H9 (cell line): ENCODE measurements at regions not wholly inside any gene's neighbourhood (a gene's known extent, or its start where the extent isn't known, plus 50 kb on each side); places are given as distances from the start of the nearest gene placed in this dataset.
"Not testable (repeated sequence)": the region's sequence is repeated elsewhere in the genome, so short reads cannot be mapped to it uniquely, and the experiment has no call there.

Experiments used
- DNase-seq: peaks from one replicate; pipeline ENCODE4 v3.0.0-alpha.2; 2017
- H2AFZ ChIP-seq: one replicate; pipeline ENCODE4 v1.6.1; 2013; ENCODE audit warnings: mild to moderate bottlenecking, low read length, control low read depth, moderate library complexity
- H2AK5ac ChIP-seq: 2 replicates; pipeline ENCODE4 v1.6.1; 2013; ENCODE audit warnings: low read length, control low read depth, mixed read lengths; ENCODE audit not compliant: insufficient read length
- H2BK120ac ChIP-seq: one replicate; pipeline ENCODE4 v1.6.1; 2013; ENCODE audit warnings: low read depth, mild to moderate bottlenecking, low read length, control low read depth, inconsistent platforms; ENCODE audit not compliant: poor library complexity, severe bottlenecking
- H2BK12ac ChIP-seq: 2 replicates; pipeline ENCODE4 v1.6.1; 2013; ENCODE audit warnings: low read length, control low read depth, mixed read lengths, low read depth; ENCODE audit not compliant: insufficient read length
- H2BK15ac ChIP-seq: 2 replicates; pipeline ENCODE4 v1.6.1; 2013; ENCODE audit warnings: low read depth, low read length, control low read depth
- H2BK20ac ChIP-seq: one replicate; pipeline ENCODE4 v1.6.1; 2013; ENCODE audit warnings: low read depth, mild to moderate bottlenecking, low read length, control low read depth, inconsistent platforms; ENCODE audit not compliant: poor library complexity, severe bottlenecking
- H2BK5ac ChIP-seq: 2 replicates; pipeline ENCODE4 v1.6.1; 2013; ENCODE audit warnings: low read length, control low read depth, mixed read lengths; ENCODE audit not compliant: insufficient read length
- H3K14ac ChIP-seq: 2 replicates; pipeline ENCODE4 v1.6.1; 2013; ENCODE audit warnings: low read length, control low read depth; ENCODE audit not compliant: insufficient read depth
- H3K18ac ChIP-seq: 2 replicates; pipeline ENCODE4 v1.6.1; 2013; ENCODE audit warnings: low read depth, mild to moderate bottlenecking, mixed read lengths, low read length, control low read depth; ENCODE audit not compliant: insufficient read length
- H3K23ac ChIP-seq: 2 replicates; pipeline ENCODE4 v1.6.1; 2013; ENCODE audit warnings: low read length, control low read depth, mixed read lengths, low read depth; ENCODE audit not compliant: insufficient read length
- H3K23me2 ChIP-seq: 2 replicates; pipeline ENCODE4 v1.6.1; 2013; ENCODE audit warnings: low read depth, mild to moderate bottlenecking, mixed read lengths, low read length, control low read depth; ENCODE audit not compliant: insufficient read length, poor library complexity, severe bottlenecking
- H3K27ac ChIP-seq: 2 replicates; pipeline ENCODE4 v1.5.1; 2013; ENCODE audit warnings: low read length, control low read depth, mixed read lengths, low read depth; ENCODE audit not compliant: insufficient read length
- H3K27me3 ChIP-seq: 2 replicates; pipeline ENCODE4 v1.6.1; 2013; ENCODE audit warnings: low read length, control low read depth, inconsistent platforms; ENCODE audit not compliant: insufficient read depth
- H3K4ac ChIP-seq: 2 replicates; pipeline ENCODE4 v1.6.1; 2013; ENCODE audit warnings: low read depth, mild to moderate bottlenecking, control low read depth, inconsistent platforms, low read length, moderate library complexity
- H3K4me1 ChIP-seq: 2 replicates; pipeline ENCODE4 v1.6.1; 2013; ENCODE audit warnings: low read length, control low read depth, inconsistent platforms; ENCODE audit not compliant: insufficient read depth
- H3K4me2 ChIP-seq: 2 replicates; pipeline ENCODE4 v1.6.1; 2013; ENCODE audit warnings: low read length, control low read depth, mixed read lengths; ENCODE audit not compliant: insufficient read length, insufficient read depth
- H3K56ac ChIP-seq: 2 replicates; pipeline ENCODE4 v1.6.1; 2013; ENCODE audit warnings: low read depth, mild to moderate bottlenecking, mixed read lengths, low read length, control low read depth; ENCODE audit not compliant: insufficient read length
- H3K79me1 ChIP-seq: 2 replicates; pipeline ENCODE4 v1.6.1; 2013; ENCODE audit warnings: low read depth, mild to moderate bottlenecking, moderate library complexity, low read length, control low read depth, inconsistent platforms; ENCODE audit not compliant: insufficient read depth, poor library complexity, severe bottlenecking
- H3K79me2 ChIP-seq: 2 replicates; pipeline ENCODE4 v1.6.1; 2013; ENCODE audit warnings: low read length, control low read depth, inconsistent platforms; ENCODE audit not compliant: insufficient read depth
- H3K9ac ChIP-seq: 2 replicates; pipeline ENCODE4 v1.6.1; 2013; ENCODE audit warnings: low read length, control low read depth, mixed read lengths; ENCODE audit not compliant: insufficient read length; ENCODE audit errors: extremely low read depth
- H3K9me3 ChIP-seq: one replicate; pipeline ENCODE4 v1.6.1; 2013; ENCODE audit warnings: low read depth, low read length, inconsistent platforms; ENCODE audit not compliant: control insufficient read depth
- H3T11ph ChIP-seq: one replicate; pipeline ENCODE4 v1.6.1; 2013; ENCODE audit warnings: mild to moderate bottlenecking, low read length, control low read depth, inconsistent platforms
- H4K20me1 ChIP-seq: one replicate; pipeline ENCODE4 v1.6.1; 2013; ENCODE audit not compliant: control insufficient read depth, insufficient read length, insufficient read depth
- H4K5ac ChIP-seq: 2 replicates; pipeline ENCODE4 v1.6.1; 2013; ENCODE audit warnings: low read depth, mild to moderate bottlenecking, mixed read lengths, low read length, control low read depth; ENCODE audit not compliant: insufficient read length
- H4K8ac ChIP-seq: replicated peaks from 2 replicates; pipeline ENCODE4 v1.6.1; 2013; ENCODE audit warnings: low read length, control low read depth, mixed read lengths, low read depth; ENCODE audit not compliant: insufficient read length
- H4K91ac ChIP-seq: 2 replicates; pipeline ENCODE4 v1.6.1; 2013; ENCODE audit warnings: low read depth, mild to moderate bottlenecking, moderate library complexity, mixed read lengths, low read length, control low read depth; ENCODE audit not compliant: insufficient read length
- H3K27ac Mint-ChIP-seq, 3 experiments: 2 replicates in 2 of 3; 3 replicates in 1 of 3; pipeline ENCODE4 v1.8.0; 2020 to 2021; ENCODE audit warnings: mixed read lengths in 3 of 3, mild to moderate bottlenecking in 1 of 3, moderate library complexity in 1 of 3
- H3K27me3 Mint-ChIP-seq: 2 replicates; pipeline ENCODE4 v1.8.0; 2021; ENCODE audit warnings: low read depth, mild to moderate bottlenecking, moderate library complexity, mixed read lengths
- H3K36me3 Mint-ChIP-seq, 3 experiments: 2 replicates in 2 of 3; 3 replicates in 1 of 3; pipeline ENCODE4 v1.8.0; 2020 to 2021; ENCODE audit warnings: low read depth in 3 of 3, mixed read lengths in 3 of 3; ENCODE audit not compliant: insufficient read depth in 1 of 3
- H3K4me1 Mint-ChIP-seq, 2 experiments: 2 replicates each; pipeline ENCODE4 v1.8.0; 2020; ENCODE audit warnings: mixed read lengths in 2 of 2
- H3K4me3 Mint-ChIP-seq, 2 experiments: 2 replicates in 1 of 2; 3 replicates in 1 of 2; pipeline ENCODE4 v1.8.0; 2020 to 2021; ENCODE audit warnings: mild to moderate bottlenecking in 2 of 2, mixed read lengths in 2 of 2, moderate library complexity in 1 of 2
- H3K9me3 Mint-ChIP-seq, 2 experiments: 2 replicates in 1 of 2; 3 replicates in 1 of 2; pipeline ENCODE4 v1.8.0; 2020; ENCODE audit warnings: mild to moderate bottlenecking in 2 of 2, mixed read lengths in 2 of 2, moderate library complexity in 1 of 2
- WGBS: extraction: QIAGEN DNeasy Blood & Tissue Kit; methylation state at CpG from one replicate; pipeline ENCODE4 v1.1.7; 2013; ENCODE audit warnings: missing lambda C conversion rate, low lambda C conversion rate, mixed read lengths; ENCODE audit not compliant: insufficient read length; ENCODE audit errors: extremely low coverage; 5-methylcytosine and 5-hydroxymethylcytosine counted together
- TF ChIP-seq, protein P1 (sequence below): fragments of 200-600 bp; sonication (generic); conservative IDR thresholded peaks from 3 replicates; pipeline ENCODE4 v1.8.0; 2021; ENCODE audit warnings: antibody characterized with exemption, mild to moderate bottlenecking

GRCh38 chr5:32928761-32929160 is 217.6 kb downstream of the NPR3 start:
- H3K36me3 Mint-ChIP-seq: no peaks in the 10 kb centered on the region; a peak in 1 of 7 replicates
- Histone ChIP-seq H3K56ac (no peak overlapping the region), H2BK12ac (no peak overlapping the region), H4K91ac (no peak overlapping the region), H3K23ac (no peak overlapping the region), H3K79me2 (no peaks in the 10 kb centered on the region), H4K20me1 (no peaks in the 10 kb centered on the region), H3K18ac (no peak overlapping the region), H2AFZ (no peak overlapping the region), H3K23me2 (no peaks in the 10 kb centered on the region), H2BK5ac (no peak overlapping the region), H3K4me2 (no peak overlapping the region), H2BK15ac (no peak overlapping the region), H3K9ac (no peak overlapping the region), H2BK20ac (no peak overlapping the region), H3K4me1 (no peaks in the 10 kb centered on the region), H3K9me3 (no peaks in the 10 kb centered on the region), H2BK120ac (no peak overlapping the region), H4K8ac (no peak overlapping the region), H4K5ac (no peak overlapping the region), H3T11ph (no peak overlapping the region), H3K27me3 (no peaks in the 10 kb centered on the region), H3K79me1 (no peaks in the 10 kb centered on the region), H3K14ac (no peak overlapping the region), H3K4ac (no peak overlapping the region), H3K27ac (no peak overlapping the region), H2AK5ac (no peak overlapping the region)
- no CpG with 5 or more reads among the region's 2 CpGs for WGBS
- no peak for DNase-seq
- no peaks in the 10 kb centered on the region; the same call in 1 of the 2 replicates for H3K27me3 Mint-ChIP-seq
- TF ChIP-seq, protein P1, sequence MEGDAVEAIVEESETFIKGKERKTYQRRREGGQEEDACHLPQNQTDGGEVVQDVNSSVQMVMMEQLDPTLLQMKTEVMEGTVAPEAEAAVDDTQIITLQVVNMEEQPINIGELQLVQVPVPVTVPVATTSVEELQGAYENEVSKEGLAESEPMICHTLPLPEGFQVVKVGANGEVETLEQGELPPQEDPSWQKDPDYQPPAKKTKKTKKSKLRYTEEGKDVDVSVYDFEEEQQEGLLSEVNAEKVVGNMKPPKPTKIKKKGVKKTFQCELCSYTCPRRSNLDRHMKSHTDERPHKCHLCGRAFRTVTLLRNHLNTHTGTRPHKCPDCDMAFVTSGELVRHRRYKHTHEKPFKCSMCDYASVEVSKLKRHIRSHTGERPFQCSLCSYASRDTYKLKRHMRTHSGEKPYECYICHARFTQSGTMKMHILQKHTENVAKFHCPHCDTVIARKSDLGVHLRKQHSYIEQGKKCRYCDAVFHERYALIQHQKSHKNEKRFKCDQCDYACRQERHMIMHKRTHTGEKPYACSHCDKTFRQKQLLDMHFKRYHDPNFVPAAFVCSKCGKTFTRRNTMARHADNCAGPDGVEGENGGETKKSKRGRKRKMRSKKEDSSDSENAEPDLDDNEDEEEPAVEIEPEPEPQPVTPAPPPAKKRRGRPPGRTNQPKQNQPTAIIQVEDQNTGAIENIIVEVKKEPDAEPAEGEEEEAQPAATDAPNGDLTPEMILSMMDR: no peak
- H3K27ac Mint-ChIP-seq: no peak overlapping the region
- no peak overlapping the region for H3K4me3 Mint-ChIP-seq
- no peaks in the 10 kb centered on the region for H3K9me3 Mint-ChIP-seq
- H3K4me1 Mint-ChIP-seq: no peaks in the 10 kb centered on the region

- not testable (repeated sequence) for H3K9me3 ChIP-seq, DNase-seq, H3K9me3 Mint-ChIP-seq, H3K14ac ChIP-seq, H3K9ac ChIP-seq, H3T11ph ChIP-seq, H4K8ac ChIP-seq, H3K23me2 ChIP-seq, H3K79me2 ChIP-seq, H3K27ac Mint-ChIP-seq, H2AFZ ChIP-seq, H2BK15ac ChIP-seq, H3K4me3 Mint-ChIP-seq, H3K36me3 Mint-ChIP-seq, H2BK5ac ChIP-seq, H2BK120ac ChIP-seq, H4K20me1 ChIP-seq, H3K27ac ChIP-seq, H3K79me1 ChIP-seq, H3K27me3 ChIP-seq, H3K18ac ChIP-seq, H3K4me1 Mint-ChIP-seq, H2BK20ac ChIP-seq, H4K5ac ChIP-seq, H3K27me3 Mint-ChIP-seq, H3K23ac ChIP-seq, H3K4ac ChIP-seq, H2AK5ac ChIP-seq, H3K56ac ChIP-seq, H4K91ac ChIP-seq, H2BK12ac ChIP-seq, H3K4me2 ChIP-seq, H3K4me1 ChIP-seq
- no CpG with 5 or more reads among the region's 1 CpG for WGBS
Measured at GRCh38 chr5:32931438-32931837, 220.3 kb downstream of the NPR3 start.
